ENCODE measurements at regions not wholly inside any gene's neighbourhood (a gene's known extent, or its start where the extent isn't known, plus 50 kb on each side); places are given as distances from the start of the nearest gene placed in this dataset.

GRCh38 chr11:103619480-103619879 is 417.0 kb upstream of the DDI1 start:
- H3K4me3 ChIP-seq (replicated peaks; ENCODE audit: low read depth, low read length): no peak overlapping the region
- DNase-seq (ENCODE audit: low read depth): peak; percentile 39
- TF ChIP-seq CTCF (IDR thresholded peaks at IDR 0.05; ENCODE audit: low read length, missing control alignments): peak; percentile 36

GRCh38 chr11:103619938-103620337 is 416.5 kb upstream of the DDI1 start:
- TF ChIP-seq CTCF (IDR thresholded peaks at IDR 0.05; ENCODE audit: low read length, missing control alignments): no peak
- no peak for DNase-seq (ENCODE audit: low read depth)
- no peak overlapping the region for H3K4me3 ChIP-seq (replicated peaks; ENCODE audit: low read depth, low read length)

GRCh38 chr11:103622296-103622695 is 414.1 kb upstream of the DDI1 start:
- TF ChIP-seq CTCF (IDR thresholded peaks at IDR 0.05; ENCODE audit: low read length, missing control alignments): no peak
- no peak for DNase-seq (ENCODE audit: low read depth)

GRCh38 chr11:103623933-103624332 is 412.5 kb upstream of the DDI1 start:
- DNase-seq (ENCODE audit: low read depth): no peak
- no peak for TF ChIP-seq CTCF (IDR thresholded peaks at IDR 0.05; ENCODE audit: low read length, missing control alignments)
- no peak overlapping the region for H3K4me3 ChIP-seq (replicated peaks; ENCODE audit: low read depth, low read length)

More at GRCh38 chr11:103622296-103622695, 414.1 kb upstream of the DDI1 start:
- H3K4me3 ChIP-seq (replicated peaks; ENCODE audit: low read depth, low read length): no peak overlapping the region

- H3K4me3 ChIP-seq (replicated peaks; ENCODE audit: low read depth, low read length): no peak overlapping the region
- TF ChIP-seq CTCF (IDR thresholded peaks at IDR 0.05; ENCODE audit: low read length, missing control alignments): no peak
- DNase-seq (ENCODE audit: low read depth): peak; percentile 98
These were observed 411.5 kb upstream of the DDI1 start for GRCh38 chr11:103624708-103625623.

GRCh38 chr11:103625624-103625965 is 410.8 kb upstream of the DDI1 start:
- DNase-seq (ENCODE audit: low read depth): no peak
- no peak overlapping the region for H3K4me3 ChIP-seq (replicated peaks; ENCODE audit: low read depth, low read length)
- TF ChIP-seq CTCF (IDR thresholded peaks at IDR 0.05; ENCODE audit: low read length, missing control alignments): no peak

GRCh38 chr11:103628121-103628520 is 408.3 kb upstream of the DDI1 start:
- no peak for DNase-seq (ENCODE audit: low read depth)
- no peak for TF ChIP-seq CTCF (IDR thresholded peaks at IDR 0.05; ENCODE audit: low read length, missing control alignments)
- H3K4me3 ChIP-seq (replicated peaks; ENCODE audit: low read depth, low read length): no peak overlapping the region
